AG09319 (cell line): ENCODE measurements at regions not wholly inside any gene's neighbourhood (a gene's known extent, or its start where the extent isn't known, plus 50 kb on each side); places are given as distances from the start of the nearest gene placed in this dataset.
A peak's percentile ranks its signal among the peaks of the same experiment; 100 is the strongest.

ENCODE experiments used
- DNase-seq: peaks from one replicate; pipeline ENCODE4 v3.0.0-alpha.2; 2010; ENCODE audit warnings: low read depth; ENCODE audit errors: extremely low read depth
- CTCF ChIP-seq: IDR thresholded peaks from 2 replicates; pipeline ENCODE4 v1.5.1; 2011; ENCODE audit warnings: low read depth, mild to moderate bottlenecking, inconsistent platforms, low read length, moderate library complexity

GRCh38 chr7:82567841-82568240 lies 124.3 kb upstream of the CACNA2D1 start:
- DNase-seq, result no peak

DNA sequence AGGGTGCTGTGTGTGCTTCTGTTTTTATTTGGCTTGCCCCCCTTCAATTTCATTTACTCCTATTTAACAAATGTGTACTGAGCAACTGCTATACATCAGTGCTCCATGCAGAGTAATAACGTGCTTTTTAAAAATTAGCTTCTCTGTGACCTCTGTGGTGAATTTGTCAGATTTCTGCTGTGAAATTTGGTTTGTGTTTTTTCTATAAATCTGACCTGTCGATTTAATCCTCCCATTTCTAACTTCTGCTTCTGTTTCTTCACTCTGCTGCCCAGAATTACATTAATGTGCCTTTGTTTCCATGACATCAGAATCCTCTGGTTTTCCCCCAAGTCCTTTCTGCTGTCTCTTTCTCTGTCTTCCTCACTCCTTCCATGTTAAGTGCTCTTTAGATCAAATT lies 123.8 kb upstream of the CACNA2D1 start:
- DNase-seq, result no peak

More at GRCh38 chr7:82567841-82568240, 124.3 kb upstream of the CACNA2D1 start:
- no peak for TF ChIP-seq CTCF

GRCh38 chr7:82566752-82567151 lies 123.2 kb upstream of the CACNA2D1 start:
- no peak for DNase-seq

More for the DNA sequence above, 123.8 kb upstream of the CACNA2D1 start:
- TF ChIP-seq CTCF, result no peak

DNA sequence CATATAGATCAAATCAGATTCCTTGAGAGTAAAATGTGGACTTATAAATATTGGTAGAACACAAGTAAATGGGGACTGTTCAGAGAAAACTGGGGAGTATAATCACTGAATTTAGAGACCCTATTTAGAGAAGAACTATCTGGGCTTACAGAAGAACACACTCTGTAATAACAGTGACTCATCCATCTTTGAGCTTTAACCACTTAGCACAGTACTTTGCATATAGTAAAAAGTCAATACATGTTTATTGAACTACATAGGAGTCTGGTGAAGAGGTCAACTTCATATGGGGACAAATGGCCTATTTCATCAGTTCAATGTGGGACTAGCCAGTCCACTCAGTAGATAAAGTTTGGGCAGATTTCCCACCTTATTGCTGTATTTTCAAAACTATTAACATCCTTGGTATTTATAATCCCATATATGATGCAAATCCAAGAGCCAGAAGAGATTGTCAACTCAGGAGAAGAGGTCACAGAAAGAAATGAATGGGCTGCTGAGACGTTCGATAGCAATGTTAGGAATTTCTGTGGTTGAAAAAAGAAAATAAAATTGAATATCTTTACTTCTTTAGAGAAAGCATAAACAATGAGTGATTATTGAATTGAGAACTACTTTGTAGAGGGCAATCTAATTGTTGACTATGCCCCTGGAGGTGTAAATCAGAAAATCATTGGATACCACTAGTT lies 119.3 kb upstream of the CACNA2D1 start:
- DNase-seq, result peak; percentile 5
- no peak for TF ChIP-seq CTCF

More at GRCh38 chr7:82566752-82567151, 123.2 kb upstream of the CACNA2D1 start:
- TF ChIP-seq CTCF, result no peak

GRCh38 chr7:82559193-82559805 lies 115.7 kb upstream of the CACNA2D1 start:
- TF ChIP-seq CTCF, result no peak
- no peak for DNase-seq

DNA sequence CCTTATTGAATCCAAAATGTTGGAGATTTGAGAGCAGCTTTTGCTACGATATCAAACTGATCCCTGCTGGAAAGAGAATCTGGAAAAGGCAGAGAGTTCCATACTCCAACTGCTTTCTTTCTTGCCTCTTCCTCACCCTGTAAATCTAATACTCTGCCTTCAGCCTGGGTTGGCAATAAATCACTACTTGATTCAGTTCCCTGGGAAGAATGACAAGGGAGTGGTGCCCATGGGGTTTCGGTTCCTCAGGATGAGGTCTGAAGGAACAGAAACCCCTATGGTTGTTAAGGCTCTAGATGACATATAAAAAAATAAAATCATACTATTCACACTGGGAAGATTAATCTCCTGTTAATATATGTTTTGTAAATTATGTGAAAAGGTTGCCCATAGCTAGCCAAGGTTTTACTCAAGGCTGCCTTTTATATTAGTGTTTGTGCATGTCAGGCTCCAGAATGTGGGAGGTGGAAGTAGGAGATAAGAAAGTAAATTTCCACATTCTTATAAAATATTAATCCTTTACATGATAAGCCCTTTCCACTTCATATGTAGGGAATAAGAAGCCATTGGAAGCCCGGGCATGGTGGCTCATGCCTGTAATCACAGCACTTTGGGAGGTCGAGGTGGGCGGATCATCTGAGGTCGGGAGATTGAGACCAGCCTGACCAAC lies 106.2 kb upstream of the CACNA2D1 start:
- TF ChIP-seq CTCF, result no peak
- DNase-seq, result no peak

- no peak for TF ChIP-seq CTCF
- no peak for DNase-seq
Observed at GRCh38 chr7:82548141-82548688, 104.6 kb upstream of the CACNA2D1 start.
